Esophagus squamous epithelium (tissue), 5 donors: ENCODE measurements at regions not wholly inside any gene's neighbourhood (a gene's known extent, or its start where the extent isn't known, plus 50 kb on each side); places are given as distances from the start of the nearest gene placed in this dataset.

Source experiments
- DNase-seq: peaks from one replicate; lab custom pipeline; 2025; lab: John Stamatoyannopoulos, UW
- H3K27ac ChIP-seq, 4 donors: fragments of 200-600 bp; sonication (generic); one replicate each; pipeline ENCODE4 v1.5.1; 2016 to 2019; ENCODE audit warnings: mild to moderate bottlenecking in 1 of 4
- H3K27me3 ChIP-seq, 4 donors: fragments of 200-600 bp; sonication (generic); 1 replicate in 3 of 4; 2 replicates in 1 of 4; pipeline versions ENCODE4 v1.5.1 to v1.6.0; 2017 to 2021; ENCODE audit warnings: antibody characterized with exemption in 1 of 4
- H3K36me3 ChIP-seq, 3 donors: fragments of 200-600 bp; sonication (generic); one replicate each; pipeline ENCODE4 v1.5.1; 2016 to 2019
- H3K4me1 ChIP-seq, 3 donors: fragments of 200-600 bp; sonication (generic); one replicate each; pipeline ENCODE4 v1.5.1; 2017 to 2019
- H3K4me3 ChIP-seq, 4 donors: fragments of 200-600 bp; sonication (generic); 1 replicate in 3 of 4; 2 replicates in 1 of 4; pipeline ENCODE4 v1.5.1; 2016 to 2019; ENCODE audit warnings: mild to moderate bottlenecking in 2 of 4, moderate library complexity in 1 of 4
- H3K9me3 ChIP-seq, 3 donors: fragments of 200-600 bp; sonication (generic); one replicate each; pipeline ENCODE4 v1.5.1; 2016 to 2019
- CTCF ChIP-seq, 6 experiments: fragments of 450-650 bp in 4 of 6; fragments of 200-600 bp in 2 of 6; sonication (generic) in 2 of 6; IDR thresholded peaks; one replicate each; pipeline ENCODE4 v1.5.1; 2016 to 2019; ENCODE audit warnings: antibody characterized with exemption in 6 of 6, mild to moderate bottlenecking in 4 of 6, moderate library complexity in 4 of 6
- POLR2A ChIP-seq, 4 donors: fragments of 450-650 bp; IDR thresholded peaks; one replicate each; pipeline ENCODE4 v1.6.1; 2017; ENCODE audit warnings: antibody characterized with exemption in 4 of 4, mild to moderate bottlenecking in 4 of 4, moderate library complexity in 3 of 4
- WGBS, 2 donors: methylation state at CpG; one replicate each; pipeline ENCODE4 v1.1.5; 2018; 5-methylcytosine and 5-hydroxymethylcytosine counted together
- intact Hi-C: fragments of 100-400 bp; cut with DNase I; formaldehyde crosslinking; loops from one replicate; pipeline ENCODE4 v1.15.0; 2022
- donor health status: DM: yes; HTN: yes; CAD: no.

GRCh38 chr2:60070196-60070595 lies 483.3 kb downstream of the BCL11A start:
- Histone ChIP-seq H3K36me3 (no peaks in the 10 kb centered on the region), H3K4me3 (no peak overlapping the region), H3K27me3 (peaks cover 0 to 12% (median 0%) of the 10 kb centered on the region in 4 donors), H3K9me3 (no peaks in the 10 kb centered on the region), H3K27ac (no peak overlapping the region), H3K4me1 (peaks cover 0 to 12% (median 0%) of the 10 kb centered on the region in 3 donors)
- no peak for TF ChIP-seq POLR2A (IDR thresholded peaks at IDR 0.05)
- intact Hi-C loops, result no loop called here
- WGBS, 2 donors, result 30 to 43% methylated on average over 5 of the region's 5 CpGs
- DNase-seq, result no peak

- no peak overlapping the region for H3K4me3 ChIP-seq
- no peak for DNase-seq
- no peak for TF ChIP-seq POLR2A (IDR thresholded peaks at IDR 0.05)
- no peak for TF ChIP-seq CTCF (IDR thresholded peaks at IDR 0.05)
- H3K27me3 ChIP-seq, result peaks cover 0 to 12% (median 0%) of the 10 kb centered on the region in 4 donors
- H3K9me3 ChIP-seq, result no peaks in the 10 kb centered on the region
- H3K27ac ChIP-seq, result no peak overlapping the region
- peaks cover 0 to 23% (median 0%) of the 10 kb centered on the region in 3 donors for H3K4me1 ChIP-seq
- H3K36me3 ChIP-seq, result no peaks in the 10 kb centered on the region
- WGBS, 2 donors, result 79 to 82% methylated on average over 4 of the region's 4 CpGs
- intact Hi-C loops, result no loop called here
Measured at GRCh38 chr2:60068755-60069154, 484.7 kb downstream of the BCL11A start.

- TF ChIP-seq CTCF (IDR thresholded peaks at IDR 0.05) (no peak), POLR2A (IDR thresholded peaks at IDR 0.05) (no peak)
- Histone ChIP-seq H3K4me3 (no peak overlapping the region), H3K27me3 (peaks cover 0 to 12% (median 0%) of the 10 kb centered on the region in 4 donors), H3K36me3 (no peaks in the 10 kb centered on the region), H3K4me1 (peaks cover 0 to 23% (median 0%) of the 10 kb centered on the region in 3 donors), H3K27ac (no peak overlapping the region), H3K9me3 (no peaks in the 10 kb centered on the region)
- 69% methylated on average over 3 of the region's 3 CpGs; no CpG with 5 or more reads in 1 of the 2 donors for WGBS, 2 donors
- intact Hi-C loops, result no loop called here
- no peak for DNase-seq
Measured at GRCh38 chr2:60067006-60067405, 486.4 kb downstream of the BCL11A start.

- WGBS, 2 donors, result 72 to 79% methylated on average over 6 of the region's 6 CpGs
Measured at GRCh38 chr2:60066096-60066839, 487.2 kb downstream of the BCL11A start.

GRCh38 chr2:60064687-60065389 lies 488.6 kb downstream of the BCL11A start:
- 47 to 56% methylated on average over 6 of the region's 7 CpGs for WGBS, 2 donors
- Histone ChIP-seq H3K27ac (no peak overlapping the region), H3K4me3 (no peak overlapping the region), H3K9me3 (no peaks in the 10 kb centered on the region), H3K27me3 (peaks cover 0 to 9% (median 0%) of the 10 kb centered on the region in 4 donors), H3K4me1 (peaks cover 0 to 10% (median 0%) of the 10 kb centered on the region in 3 donors), H3K36me3 (no peaks in the 10 kb centered on the region)
- intact Hi-C loops, result no loop called here
- no peak for DNase-seq
- no peak for TF ChIP-seq POLR2A (IDR thresholded peaks at IDR 0.05)
- no peak for TF ChIP-seq CTCF (IDR thresholded peaks at IDR 0.05)

More at GRCh38 chr2:60066096-60066839, 487.2 kb downstream of the BCL11A start:
- intact Hi-C loops, result no loop called here
- H3K9me3 ChIP-seq, result no peaks in the 10 kb centered on the region
- TF ChIP-seq CTCF (IDR thresholded peaks at IDR 0.05) (no peak), POLR2A (IDR thresholded peaks at IDR 0.05) (no peak)
- no peak for DNase-seq
- H3K27ac ChIP-seq, result no peak overlapping the region
- H3K27me3 ChIP-seq, result peaks cover 0 to 12% (median 0%) of the 10 kb centered on the region in 4 donors
- H3K36me3 ChIP-seq, result no peaks in the 10 kb centered on the region
- H3K4me3 ChIP-seq, result no peak overlapping the region
- peaks cover 0 to 23% (median 0%) of the 10 kb centered on the region in 3 donors for H3K4me1 ChIP-seq
